ENCODE measurements at regions not wholly inside any gene's neighbourhood (a gene's known extent, or its start where the extent isn't known, plus 50 kb on each side); places are given as distances from the start of the nearest gene placed in this dataset.

GRCh38 chr12:80033448-80033847 lies 65.9 kb upstream of the OTOGL start:
- TF ChIP-seq CTCF (IDR thresholded peaks at IDR 0.05 in 2 of 3, conservative IDR thresholded peaks at IDR 0.05 in 1 of 3; ENCODE audit: borderline replicate concordance in 1 of 3, insufficient read depth in 1 of 3, low read depth in 2 of 3, low read length in 2 of 3) (no peak), POLR2A (IDR thresholded peaks at IDR 0.05; ENCODE audit: borderline replicate concordance, extremely low read depth, insufficient read depth, insufficient read length) (no peak), POLR2AphosphoS5 (IDR thresholded peaks at IDR 0.05; ENCODE audit: low read depth, low read length) (no peak), EGR1 (IDR thresholded peaks at IDR 0.05; ENCODE audit: low read depth) (no peak), FOSL1 (IDR thresholded peaks at IDR 0.05; ENCODE audit: low read depth) (no peak), SP1 (IDR thresholded peaks at IDR 0.05; ENCODE audit: low read depth) (no peak), JUND (IDR thresholded peaks at IDR 0.05) (no peak), TCF7L2 (IDR thresholded peaks at IDR 0.05; ENCODE audit: borderline replicate concordance, extremely low read depth, insufficient read depth, insufficient read length) (no peak), EZH2 (IDR thresholded peaks at IDR 0.05) (no peak), YY1 (IDR thresholded peaks at IDR 0.05; ENCODE audit: extremely low read depth, insufficient replicate concordance, low read depth, low read length) (no peak), REST (IDR thresholded peaks at IDR 0.05; ENCODE audit: low read depth) (no peak), EZH2phosphoT487 (IDR thresholded peaks at IDR 0.05; ENCODE audit: borderline replicate concordance) (no peak)
